ENCODE measurements at regions not wholly inside any gene's neighbourhood (a gene's known extent, or its start where the extent isn't known, plus 50 kb on each side); places are given as distances from the start of the nearest gene placed in this dataset.

DNA sequence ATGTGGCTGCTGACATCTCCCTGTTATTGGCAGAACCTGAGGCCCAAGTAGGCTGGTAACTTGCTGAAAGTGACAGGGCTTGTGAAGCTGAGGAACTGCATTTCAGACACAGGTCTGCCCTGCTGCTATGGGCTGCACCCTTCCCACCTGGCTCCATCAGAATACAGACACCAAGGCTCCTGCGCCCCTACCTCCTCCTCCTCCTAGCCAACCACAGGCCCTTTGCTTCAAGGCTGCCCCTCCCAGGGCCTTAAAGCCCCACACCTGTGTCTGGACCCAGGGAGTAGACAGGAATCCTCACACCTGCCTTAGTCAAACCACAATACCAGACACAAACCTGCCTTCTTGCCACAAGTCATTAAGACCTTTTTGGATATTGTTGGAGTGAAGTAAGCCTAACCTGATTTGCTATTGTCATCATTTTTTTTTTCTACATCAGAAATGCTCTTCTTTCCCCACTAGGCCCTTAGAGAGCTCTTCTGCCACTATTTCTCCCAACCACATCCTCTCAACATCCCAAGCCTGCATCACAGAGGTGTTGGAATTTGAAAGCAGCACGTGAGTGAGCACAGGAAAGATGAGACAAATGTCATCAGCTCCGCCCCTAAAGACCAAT lies 489.7 kb downstream of the EIPR1 start:
- TF ChIP-seq, protein P1, sequence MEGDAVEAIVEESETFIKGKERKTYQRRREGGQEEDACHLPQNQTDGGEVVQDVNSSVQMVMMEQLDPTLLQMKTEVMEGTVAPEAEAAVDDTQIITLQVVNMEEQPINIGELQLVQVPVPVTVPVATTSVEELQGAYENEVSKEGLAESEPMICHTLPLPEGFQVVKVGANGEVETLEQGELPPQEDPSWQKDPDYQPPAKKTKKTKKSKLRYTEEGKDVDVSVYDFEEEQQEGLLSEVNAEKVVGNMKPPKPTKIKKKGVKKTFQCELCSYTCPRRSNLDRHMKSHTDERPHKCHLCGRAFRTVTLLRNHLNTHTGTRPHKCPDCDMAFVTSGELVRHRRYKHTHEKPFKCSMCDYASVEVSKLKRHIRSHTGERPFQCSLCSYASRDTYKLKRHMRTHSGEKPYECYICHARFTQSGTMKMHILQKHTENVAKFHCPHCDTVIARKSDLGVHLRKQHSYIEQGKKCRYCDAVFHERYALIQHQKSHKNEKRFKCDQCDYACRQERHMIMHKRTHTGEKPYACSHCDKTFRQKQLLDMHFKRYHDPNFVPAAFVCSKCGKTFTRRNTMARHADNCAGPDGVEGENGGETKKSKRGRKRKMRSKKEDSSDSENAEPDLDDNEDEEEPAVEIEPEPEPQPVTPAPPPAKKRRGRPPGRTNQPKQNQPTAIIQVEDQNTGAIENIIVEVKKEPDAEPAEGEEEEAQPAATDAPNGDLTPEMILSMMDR (IDR thresholded peaks at IDR 0.05), result no peak
- no peak for TF ChIP-seq POLR2A (IDR thresholded peaks at IDR 0.05)

All from body of pancreas (tissue), 4 donors.